ENCODE measurements at regions not wholly inside any gene's neighbourhood (a gene's known extent, or its start where the extent isn't known, plus 50 kb on each side); places are given as distances from the start of the nearest gene placed in this dataset.

- DNase-seq (ENCODE audit: low spot score), result no peak
- TF ChIP-seq CTCF (IDR thresholded peaks at IDR 0.05), result no peak
These were observed 372.4 kb upstream of the PROX1 start for GRCh38 chr1:213615226-213615916.

GRCh38 chr1:213617133-213617532 lies 370.6 kb upstream of the PROX1 start:
- no peak for TF ChIP-seq CTCF (IDR thresholded peaks at IDR 0.05)
- no peak overlapping the region for H3K4me3 ChIP-seq
- no peak overlapping the region for H3K27ac ChIP-seq
- no peaks in the 10 kb centered on the region for H3K9me3 ChIP-seq
- no peaks in the 10 kb centered on the region for H3K4me1 ChIP-seq
- DNase-seq (ENCODE audit: low spot score), result no peak
- H3K27me3 ChIP-seq, result no peaks in the 10 kb centered on the region
- no peaks in the 10 kb centered on the region for H3K36me3 ChIP-seq

More at GRCh38 chr1:213615226-213615916, 372.4 kb upstream of the PROX1 start:
- Histone ChIP-seq H3K27ac (no peak overlapping the region), H3K9me3 (no peaks in the 10 kb centered on the region), H3K27me3 (no peaks in the 10 kb centered on the region), H3K4me1 (no peaks in the 10 kb centered on the region), H3K36me3 (no peaks in the 10 kb centered on the region), H3K4me3 (no peak overlapping the region)

- no peak for DNase-seq (ENCODE audit: low spot score)
- Histone ChIP-seq H3K27ac (no peak overlapping the region), H3K27me3 (no peaks in the 10 kb centered on the region), H3K36me3 (no peaks in the 10 kb centered on the region), H3K9me3 (no peaks in the 10 kb centered on the region), H3K4me1 (no peaks in the 10 kb centered on the region), H3K4me3 (no peak overlapping the region)
- TF ChIP-seq CTCF (IDR thresholded peaks at IDR 0.05), result no peak
These were observed 369.7 kb upstream of the PROX1 start for GRCh38 chr1:213618094-213618493.

- H3K4me1 ChIP-seq, result no peaks in the 10 kb centered on the region
- H3K36me3 ChIP-seq, result no peaks in the 10 kb centered on the region
- H3K27ac ChIP-seq, result no peak overlapping the region
- no peak overlapping the region for H3K4me3 ChIP-seq
- no peak for TF ChIP-seq CTCF (IDR thresholded peaks at IDR 0.05)
- H3K9me3 ChIP-seq, result no peaks in the 10 kb centered on the region
- no peak for DNase-seq (ENCODE audit: low spot score)
- no peaks in the 10 kb centered on the region for H3K27me3 ChIP-seq
These were observed 368.7 kb upstream of the PROX1 start for GRCh38 chr1:213619026-213619425.

- no peaks in the 10 kb centered on the region for H3K4me1 ChIP-seq
- no peak overlapping the region for H3K4me3 ChIP-seq
- H3K27ac ChIP-seq, result no peak overlapping the region
- H3K27me3 ChIP-seq, result no peaks in the 10 kb centered on the region
- H3K36me3 ChIP-seq, result no peaks in the 10 kb centered on the region
- TF ChIP-seq CTCF (IDR thresholded peaks at IDR 0.05), result no peak
- DNase-seq (ENCODE audit: low spot score), result no peak
- no peaks in the 10 kb centered on the region for H3K9me3 ChIP-seq
These were observed 366.7 kb upstream of the PROX1 start for GRCh38 chr1:213621077-213621476.
